GM18861 (cell line): ENCODE measurements at regions not wholly inside any gene's neighbourhood (a gene's known extent, or its start where the extent isn't known, plus 50 kb on each side); places are given as distances from the start of the nearest gene placed in this dataset.

Source experiments
- ATAC-seq: cut with Tn5 transposase; IDR thresholded peaks from one replicate; pipeline ENCODE4 v1.9.1; 2021; ENCODE audit not compliant: unreplicated experiment

DNA sequence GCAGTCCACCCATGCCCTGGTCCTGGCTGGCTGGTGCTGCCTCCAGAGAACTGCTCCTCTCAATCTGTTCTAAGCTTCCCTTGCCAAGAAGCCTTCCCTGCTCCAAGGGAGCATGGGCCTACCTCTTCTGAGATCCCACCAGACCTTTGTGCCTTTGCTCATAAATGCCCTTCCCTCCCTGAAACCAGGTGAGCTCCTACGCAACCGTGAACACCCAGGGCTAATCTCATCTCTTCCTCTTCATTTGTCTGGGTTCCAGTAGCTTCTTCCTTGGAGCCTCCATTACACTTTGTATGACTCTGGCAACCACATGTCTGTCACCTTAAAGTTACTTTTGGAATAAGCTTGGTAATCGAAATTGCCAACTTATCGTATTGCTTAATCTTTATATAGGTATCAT is 270.6 kb downstream of the PBX3 start:
- ATAC-seq, result no peak

DNA sequence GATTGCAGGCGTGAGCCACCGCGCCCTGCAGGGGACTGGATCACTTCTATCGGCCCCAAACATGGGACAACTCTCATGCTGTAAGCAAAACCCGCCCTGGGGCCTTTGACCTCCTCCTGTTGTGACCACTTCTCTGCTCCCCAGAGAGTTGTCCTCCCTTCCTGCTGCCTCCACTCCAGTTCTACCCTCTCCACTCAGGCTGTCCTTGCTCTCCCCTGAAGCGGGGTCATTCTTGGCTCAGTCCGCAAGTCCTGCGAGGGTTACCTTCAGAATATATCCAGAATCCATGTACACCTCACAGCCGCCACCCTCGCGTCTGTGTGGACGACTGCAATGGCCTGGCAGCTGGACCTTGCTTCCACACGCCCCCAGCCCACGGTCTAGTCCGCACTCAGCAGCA is 273.7 kb downstream of the PBX3 start:
- no peak for ATAC-seq

- no peak for ATAC-seq
These were observed 276.8 kb downstream of the PBX3 start for GRCh38 chr9:126023962-126024361.

- ATAC-seq, result no peak
These were observed 277.5 kb downstream of the PBX3 start for GRCh38 chr9:126024581-126025230.

GRCh38 chr9:126025991-126026390 is 278.8 kb downstream of the PBX3 start:
- no peak for ATAC-seq

GRCh38 chr9:126027566-126027965 is 280.4 kb downstream of the PBX3 start:
- no peak for ATAC-seq

- ATAC-seq, result no peak
These were observed 281.6 kb downstream of the PBX3 start for GRCh38 chr9:126028746-126029145.

DNA sequence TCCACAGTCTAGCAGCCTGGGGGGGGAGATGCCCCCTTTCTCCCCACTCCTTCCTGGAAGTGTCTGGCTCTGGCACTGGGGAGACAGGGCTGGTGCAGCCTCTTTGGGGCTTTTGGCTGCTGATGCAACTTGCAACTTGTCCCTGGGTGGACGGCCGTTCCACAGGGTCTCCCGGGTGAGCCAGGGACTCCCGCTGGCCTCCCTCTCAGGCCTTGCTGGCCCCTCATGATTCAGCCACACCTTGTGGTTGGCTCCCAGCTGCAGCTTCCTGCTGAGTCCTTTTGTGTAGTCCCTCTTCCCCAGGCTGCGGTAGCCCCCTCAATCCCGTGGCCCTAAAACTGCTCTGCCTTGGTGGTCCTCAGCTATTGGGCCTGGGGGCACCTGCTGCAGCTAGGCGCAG is 283.5 kb downstream of the PBX3 start:
- ATAC-seq, result no peak

- no peak for ATAC-seq
These were observed 283.9 kb downstream of the PBX3 start for GRCh38 chr9:126031116-126031515.

DNA sequence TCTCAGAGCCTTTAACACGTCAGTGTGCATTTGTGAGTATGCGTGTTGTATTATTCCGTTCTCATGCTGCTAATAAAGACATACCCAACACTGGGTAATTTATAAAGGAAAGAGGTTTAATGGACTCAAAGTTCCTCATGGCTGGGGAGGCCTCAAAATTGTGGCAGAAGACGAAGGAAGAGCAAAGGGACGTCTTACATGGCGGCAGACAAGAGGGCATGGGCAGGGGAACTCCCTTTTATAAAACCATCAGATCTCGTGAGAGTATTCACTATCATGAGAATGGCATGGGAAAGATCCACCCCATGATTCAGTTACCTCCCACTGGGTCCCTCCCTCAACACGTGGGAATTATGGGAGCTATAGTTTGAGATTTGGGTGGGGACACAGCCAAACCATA is 285.0 kb downstream of the PBX3 start:
- ATAC-seq, result no peak

DNA sequence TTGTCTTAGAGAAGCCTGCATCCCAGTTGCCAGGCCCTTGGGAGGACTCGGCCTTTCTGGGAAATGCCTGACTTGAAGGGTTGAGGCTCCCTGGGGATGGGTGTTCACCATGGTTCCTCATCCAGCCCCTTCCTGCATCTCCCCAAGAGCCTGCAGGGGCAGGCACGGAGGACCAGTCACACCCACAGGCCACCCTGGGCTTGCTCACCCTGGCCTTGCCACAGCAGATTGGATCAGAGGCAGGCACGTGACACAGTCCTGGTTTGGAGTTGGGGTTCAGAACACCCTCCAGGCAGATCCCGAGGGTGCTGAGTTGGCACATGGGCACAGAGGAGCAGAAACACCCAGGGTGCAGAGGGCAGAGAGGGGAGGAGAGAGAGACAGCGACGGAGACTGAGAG is 286.1 kb downstream of the PBX3 start:
- ATAC-seq, result no peak

DNA sequence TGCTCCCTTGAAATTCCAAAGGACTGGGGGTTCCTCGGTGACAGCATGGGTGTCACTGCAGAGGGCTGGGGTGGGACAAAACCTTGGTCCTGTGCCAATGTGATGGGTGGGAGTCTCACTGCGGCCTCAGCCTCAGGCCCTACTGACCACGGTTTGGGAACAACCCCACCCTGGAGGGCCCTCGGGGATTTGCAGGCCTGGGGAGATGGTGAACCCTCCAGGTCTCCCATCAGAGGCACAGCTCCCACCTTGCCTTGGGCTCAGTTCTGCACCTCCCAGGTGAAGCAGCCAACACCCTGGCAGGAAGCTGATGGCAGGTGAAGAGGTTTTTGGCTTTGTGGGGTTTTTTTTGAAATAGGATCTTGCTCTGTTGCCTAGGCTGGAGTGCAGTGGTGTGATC is 286.8 kb downstream of the PBX3 start:
- no peak for ATAC-seq

DNA sequence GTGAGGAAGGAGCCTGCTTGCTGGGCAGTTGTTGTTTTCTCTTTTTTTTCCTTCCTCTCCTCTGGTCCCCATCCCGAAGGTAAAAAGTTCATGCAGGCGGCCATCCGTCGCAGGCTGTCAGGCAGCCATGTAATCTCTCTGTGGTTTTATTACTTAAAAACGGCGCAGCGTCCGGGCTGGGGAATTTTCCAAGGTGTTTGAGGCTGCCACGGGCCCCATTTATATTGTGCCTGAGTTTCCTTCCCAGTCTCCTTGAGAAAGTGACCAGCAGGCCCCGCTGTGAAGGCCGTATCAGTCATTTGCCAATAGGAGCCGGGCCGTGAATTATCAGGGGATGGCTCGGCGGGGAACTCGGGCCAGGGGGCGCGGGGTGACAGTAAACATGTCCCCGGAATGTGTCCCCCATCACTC is 289.7 kb downstream of the PBX3 start:
- no peak for ATAC-seq

- ATAC-seq, result no peak
These were observed 287.8 kb upstream of the MVB12B start for GRCh38 chr9:126038790-126039189.

DNA sequence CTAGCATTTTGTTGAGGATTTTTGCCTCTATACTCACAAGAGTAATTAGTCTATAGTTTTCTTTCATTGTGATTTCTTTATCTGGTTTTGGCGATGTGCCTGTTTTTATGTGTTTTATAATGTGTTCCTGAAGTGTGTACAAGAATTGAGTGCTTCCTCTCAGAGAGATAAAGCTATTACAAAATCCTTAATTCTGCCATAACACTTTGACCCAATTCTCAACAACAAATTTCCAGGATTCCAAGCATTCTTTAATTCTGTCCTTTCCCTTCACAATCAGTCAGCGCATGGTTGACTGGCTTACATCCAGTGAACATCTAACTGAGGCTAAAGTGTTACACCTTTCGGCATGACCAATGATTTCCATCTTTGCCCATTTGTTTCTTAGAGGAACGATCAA is 282.9 kb upstream of the MVB12B start:
- ATAC-seq, result no peak

GRCh38 chr9:126049088-126049487 is 277.5 kb upstream of the MVB12B start:
- no peak for ATAC-seq

DNA sequence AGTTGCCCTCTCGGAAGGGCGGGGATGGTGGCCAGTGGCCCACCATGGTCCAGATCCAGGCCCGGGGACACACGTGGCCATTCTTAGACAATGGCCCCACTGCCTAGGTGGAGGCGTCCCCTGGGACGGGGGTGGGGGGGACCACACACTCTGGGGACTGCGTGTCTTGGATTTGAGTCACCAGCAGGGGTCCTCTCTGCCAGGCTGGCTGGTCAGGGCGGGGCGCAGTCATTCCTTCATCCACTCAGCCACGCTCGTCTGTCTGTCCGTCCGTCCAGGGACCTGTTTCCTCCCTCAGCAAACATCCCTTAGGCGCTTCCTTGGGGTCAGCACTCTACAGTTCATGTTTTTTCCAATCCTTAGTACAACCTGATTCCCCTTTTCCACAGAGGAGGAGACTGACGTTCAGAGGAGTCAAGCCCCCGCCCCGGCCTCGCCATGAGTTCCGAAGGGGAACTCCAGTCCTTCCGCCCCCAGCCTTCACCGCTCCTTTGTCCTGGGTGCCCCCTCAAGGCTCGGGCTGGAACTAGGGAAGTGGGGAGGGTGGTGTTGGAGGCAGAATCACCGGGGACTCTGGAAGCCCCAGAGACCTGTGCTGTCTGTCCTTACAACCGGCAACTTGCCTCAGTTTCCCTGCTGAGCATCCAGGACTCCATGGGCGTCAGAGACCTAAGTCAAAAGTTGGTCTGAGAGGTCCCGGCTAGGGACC is 276.6 kb upstream of the MVB12B start:
- no peak for ATAC-seq

DNA sequence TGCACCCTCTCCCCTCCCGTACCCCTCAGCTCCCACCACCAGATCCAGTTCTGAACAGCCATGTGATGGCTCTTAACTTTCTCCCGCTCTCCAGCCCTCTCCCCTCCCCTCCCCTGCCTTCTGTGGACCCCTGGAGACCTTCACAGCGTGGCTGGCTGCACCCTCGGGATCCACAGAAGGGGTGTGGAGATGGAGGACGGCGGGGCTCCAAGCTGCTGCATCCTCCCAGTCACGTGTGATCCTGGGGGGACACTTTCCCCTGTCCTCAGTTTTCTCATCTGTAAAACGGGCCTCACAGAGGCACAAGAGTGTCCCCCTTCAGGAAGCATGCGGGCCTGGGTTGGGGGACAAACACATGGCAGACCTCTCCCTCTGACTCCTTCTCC is 276.0 kb upstream of the MVB12B start:
- no peak for ATAC-seq

DNA sequence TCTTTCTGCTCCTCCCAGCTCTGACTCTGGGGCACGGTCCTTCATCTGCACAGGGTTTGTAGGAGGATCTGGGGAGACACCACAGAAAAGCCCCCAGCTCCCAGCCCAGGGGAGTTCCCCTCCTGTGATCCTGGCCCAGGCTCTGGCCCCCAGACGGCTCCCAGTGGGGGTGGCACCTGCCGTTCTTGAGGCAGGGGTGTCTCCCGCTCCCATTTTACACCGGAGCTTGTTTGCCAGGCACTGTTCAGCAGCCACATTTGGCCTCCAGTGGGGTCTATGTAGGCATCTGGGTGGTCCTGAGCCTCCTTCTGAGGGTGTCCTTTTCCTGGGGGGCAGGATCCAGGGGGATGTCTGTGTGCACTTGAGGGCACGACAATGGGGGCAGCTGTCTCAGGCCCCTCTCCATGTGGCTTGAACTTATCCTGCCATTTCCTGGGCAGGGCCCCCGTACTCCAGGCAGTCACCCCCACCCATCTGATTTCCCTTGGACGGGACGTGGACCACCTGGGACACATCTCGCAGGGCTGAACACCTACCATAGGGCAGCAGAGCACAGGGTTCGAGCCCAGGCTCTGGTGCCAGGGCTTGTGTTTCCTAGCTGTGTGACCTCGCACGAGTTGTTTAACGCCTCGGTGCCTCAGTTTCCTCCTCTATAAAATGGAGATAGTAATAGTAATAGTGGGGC is 275.0 kb upstream of the MVB12B start:
- no peak for ATAC-seq

DNA sequence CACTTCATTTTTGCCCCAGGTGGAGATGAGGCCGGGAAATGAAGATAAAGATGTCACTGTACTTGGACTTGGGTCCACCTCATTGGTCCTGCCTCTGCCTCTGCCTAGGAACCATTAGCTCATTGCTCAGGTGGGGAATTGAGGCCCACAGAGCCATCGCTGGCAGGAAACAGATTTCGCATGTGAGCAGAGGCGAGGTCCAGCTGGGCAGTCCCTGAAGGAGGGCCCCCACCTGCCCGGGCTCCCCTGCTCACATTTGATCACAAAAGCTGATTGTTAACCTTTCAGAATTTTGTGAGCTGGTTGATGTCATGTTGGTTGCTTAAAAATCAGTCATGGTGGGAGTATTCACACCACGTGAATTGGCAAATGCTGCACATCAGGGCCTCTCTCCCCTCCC is 273.8 kb upstream of the MVB12B start:
- ATAC-seq, result no peak

GRCh38 chr9:126053913-126054312 is 272.7 kb upstream of the MVB12B start:
- no peak for ATAC-seq

DNA sequence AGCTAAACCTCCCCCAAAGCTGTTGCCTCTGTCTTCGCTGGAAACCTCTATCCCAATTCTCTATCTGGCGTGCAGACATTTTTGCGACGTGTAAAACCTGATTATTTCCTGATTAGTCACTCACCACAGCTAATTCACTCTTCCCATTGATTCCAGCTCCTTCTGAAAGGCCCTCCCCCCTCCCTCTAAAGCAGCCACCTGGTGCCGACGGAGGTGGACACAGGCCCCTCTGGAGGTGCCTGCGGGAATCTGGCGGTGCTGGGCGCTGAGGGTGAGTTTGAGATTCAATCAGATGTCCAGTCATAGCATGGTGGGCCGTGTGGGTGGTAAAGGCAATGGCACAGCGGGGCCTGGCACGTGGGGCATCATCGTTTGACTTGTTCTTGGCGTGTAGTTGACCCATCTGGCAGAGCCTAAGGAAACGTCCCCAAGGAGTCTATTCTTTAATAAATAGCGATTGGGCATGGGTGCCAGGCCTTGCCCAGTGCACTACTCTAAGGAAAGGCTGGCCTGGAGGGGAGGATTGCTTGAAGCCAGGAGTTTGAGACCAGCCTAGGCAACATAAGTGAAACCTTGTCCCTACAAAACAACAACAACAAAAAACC is 271.1 kb upstream of the MVB12B start:
- no peak for ATAC-seq
